ENCODE measurements at regions not wholly inside any gene's neighbourhood (a gene's known extent, or its start where the extent isn't known, plus 50 kb on each side); places are given as distances from the start of the nearest gene placed in this dataset.

DNA sequence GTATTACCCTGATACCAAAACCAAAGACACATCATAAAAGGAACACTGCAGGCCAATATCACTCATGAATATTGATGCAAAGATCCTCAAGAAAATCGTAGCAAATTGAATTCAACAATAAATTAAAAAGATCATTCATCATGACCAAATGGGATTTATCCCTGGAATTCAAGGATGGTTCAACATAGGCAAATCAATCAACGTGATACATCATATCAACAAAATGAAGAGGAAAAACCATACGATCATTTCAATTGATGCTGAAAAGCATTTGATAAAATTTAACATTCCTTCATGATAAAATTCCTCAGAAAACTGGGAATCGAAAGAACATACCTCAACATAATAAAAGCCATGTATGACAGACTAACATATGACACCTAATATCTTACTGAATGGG lies 52.7 kb upstream of the STARD8 start:
- no peaks in the 10 kb centered on the region for H4K20me1 ChIP-seq (ENCODE audit: control insufficient read depth, insufficient read depth, insufficient read length)
- Mint-ChIP-seq H3K4me3 (no peak overlapping the region), H3K4me1 (no peaks in the 10 kb centered on the region), H3K27ac (no peak overlapping the region), H3K27me3 (ENCODE audit: low read depth) (no peaks in the 10 kb centered on the region; the same call in none of the 2 replicates), H3K36me3 (ENCODE audit: insufficient read depth in 1 of 3, low read depth in 3 of 3) (peaks cover 1 to 12% (median 5%) of the 10 kb centered on the region in 3 experiments; a peak in 2 of 7 replicates), H3K9me3 (peaks cover 71 to 74% of the 10 kb centered on the region in 2 experiments)
- H3K9me3 ChIP-seq (ENCODE audit: control insufficient read depth, low read depth, low read length): no peaks in the 10 kb centered on the region
- no peak overlapping the region for H3T11ph ChIP-seq (ENCODE audit: low read length)
- no CpG with 5 or more reads among the region's 4 CpGs for WGBS (ENCODE audit: extremely low coverage, insufficient read length, low lambda C conversion rate)
- no peak overlapping the region for H4K8ac ChIP-seq (replicated peaks; ENCODE audit: insufficient read length, low read depth, low read length)
- H2BK20ac ChIP-seq (ENCODE audit: low read depth, low read length, poor library complexity, severe bottlenecking): no peak overlapping the region
- H2BK15ac ChIP-seq (ENCODE audit: low read depth, low read length): no peak overlapping the region
- no peak overlapping the region for H3K4ac ChIP-seq (ENCODE audit: low read depth, low read length)
- no peak overlapping the region for H2BK12ac ChIP-seq (ENCODE audit: insufficient read length, low read depth, low read length)
- TF ChIP-seq, protein P1, sequence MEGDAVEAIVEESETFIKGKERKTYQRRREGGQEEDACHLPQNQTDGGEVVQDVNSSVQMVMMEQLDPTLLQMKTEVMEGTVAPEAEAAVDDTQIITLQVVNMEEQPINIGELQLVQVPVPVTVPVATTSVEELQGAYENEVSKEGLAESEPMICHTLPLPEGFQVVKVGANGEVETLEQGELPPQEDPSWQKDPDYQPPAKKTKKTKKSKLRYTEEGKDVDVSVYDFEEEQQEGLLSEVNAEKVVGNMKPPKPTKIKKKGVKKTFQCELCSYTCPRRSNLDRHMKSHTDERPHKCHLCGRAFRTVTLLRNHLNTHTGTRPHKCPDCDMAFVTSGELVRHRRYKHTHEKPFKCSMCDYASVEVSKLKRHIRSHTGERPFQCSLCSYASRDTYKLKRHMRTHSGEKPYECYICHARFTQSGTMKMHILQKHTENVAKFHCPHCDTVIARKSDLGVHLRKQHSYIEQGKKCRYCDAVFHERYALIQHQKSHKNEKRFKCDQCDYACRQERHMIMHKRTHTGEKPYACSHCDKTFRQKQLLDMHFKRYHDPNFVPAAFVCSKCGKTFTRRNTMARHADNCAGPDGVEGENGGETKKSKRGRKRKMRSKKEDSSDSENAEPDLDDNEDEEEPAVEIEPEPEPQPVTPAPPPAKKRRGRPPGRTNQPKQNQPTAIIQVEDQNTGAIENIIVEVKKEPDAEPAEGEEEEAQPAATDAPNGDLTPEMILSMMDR (conservative IDR thresholded peaks at IDR 0.05): no peak
- H4K91ac ChIP-seq (ENCODE audit: insufficient read length, low read depth, low read length): no peak overlapping the region
- no peaks in the 10 kb centered on the region for H3K4me1 ChIP-seq (ENCODE audit: insufficient read depth, low read length)
- H3K4me2 ChIP-seq (ENCODE audit: insufficient read depth, insufficient read length, low read length): no peak overlapping the region
- H3K9ac ChIP-seq (ENCODE audit: extremely low read depth, insufficient read length, low read length): no peak overlapping the region
- no peak overlapping the region for H3K23ac ChIP-seq (ENCODE audit: insufficient read length, low read depth, low read length)
- H3K14ac ChIP-seq (ENCODE audit: insufficient read depth, low read length): no peak overlapping the region
- H3K79me2 ChIP-seq (ENCODE audit: insufficient read depth, low read length): no peaks in the 10 kb centered on the region
- DNase-seq: no peak
- H3K27me3 ChIP-seq (ENCODE audit: insufficient read depth, low read length): no peaks in the 10 kb centered on the region
- H3K18ac ChIP-seq (ENCODE audit: insufficient read length, low read depth, low read length): no peak overlapping the region
- H3K23me2 ChIP-seq (ENCODE audit: insufficient read length, low read depth, low read length, poor library complexity, severe bottlenecking): no peaks in the 10 kb centered on the region
- H2AK5ac ChIP-seq (ENCODE audit: insufficient read length, low read length): no peak overlapping the region
- no peaks in the 10 kb centered on the region for H3K79me1 ChIP-seq (ENCODE audit: insufficient read depth, low read depth, low read length, poor library complexity, severe bottlenecking)
- H2BK120ac ChIP-seq (ENCODE audit: low read depth, low read length, poor library complexity, severe bottlenecking): no peak overlapping the region
- no peak overlapping the region for H3K27ac ChIP-seq (ENCODE audit: insufficient read length, low read depth, low read length)
- H2BK5ac ChIP-seq (ENCODE audit: insufficient read length, low read length): no peak overlapping the region
- no peak overlapping the region for H2AFZ ChIP-seq (ENCODE audit: low read length)
- H3K56ac ChIP-seq (ENCODE audit: insufficient read length, low read depth, low read length): no peak overlapping the region
- H4K5ac ChIP-seq (ENCODE audit: insufficient read length, low read depth, low read length): no peak overlapping the region
